DND-41 (cell line): ENCODE measurements at regions not wholly inside any gene's neighbourhood (a gene's known extent, or its start where the extent isn't known, plus 50 kb on each side); places are given as distances from the start of the nearest gene placed in this dataset.
A peak's percentile ranks its signal among the peaks of the same experiment; 100 is the strongest.

Source experiments
- ATAC-seq: fragments of 200-7000 bp; cut with Tn5 transposase; 3 replicates; pipeline ENCODE4 v1.9.1; 2021; ENCODE audit warnings: low read depth; ENCODE audit not compliant: insufficient read depth
- DNase-seq: peaks from one replicate; pipeline ENCODE4 v3.0.0-alpha.2; 2020
- H2AFZ ChIP-seq: 2 replicates; pipeline ENCODE4 v1.6.0; 2012; ENCODE audit warnings: low read depth, low read length
- H3K27ac ChIP-seq: 2 replicates; pipeline ENCODE4 v1.5.1; 2012; ENCODE audit warnings: low read length, inconsistent platforms
- H3K27me3 ChIP-seq: fragments of 200-600 bp; sonication (generic); 2 replicates; pipeline ENCODE4 v1.6.0; 2012; ENCODE audit warnings: low read length, mild to moderate bottlenecking, inconsistent platforms; ENCODE audit not compliant: insufficient read depth, poor library complexity
- H3K36me3 ChIP-seq: 2 replicates; pipeline ENCODE4 v1.5.1; 2012; ENCODE audit warnings: low read length, inconsistent platforms; ENCODE audit not compliant: insufficient read depth
- H3K4me1 ChIP-seq: 2 replicates; pipeline ENCODE4 v1.5.1; 2012; ENCODE audit warnings: mild to moderate bottlenecking, low read length; ENCODE audit not compliant: insufficient read depth
- H3K4me2 ChIP-seq: 2 replicates; pipeline ENCODE4 v1.6.0; 2012; ENCODE audit warnings: mild to moderate bottlenecking, moderate library complexity, low read length, inconsistent platforms; ENCODE audit not compliant: insufficient read depth
- H3K4me3 ChIP-seq, 2 experiments: fragments of 200-600 bp in 1 of 2; shearing (Covaris generic) in 1 of 2; 2 replicates each; pipeline ENCODE4 v1.5.1; 2012 to 2016; ENCODE audit warnings: inconsistent platforms in 2 of 2, low read length in 2 of 2, mild to moderate bottlenecking in 2 of 2, low read depth in 1 of 2, moderate library complexity in 1 of 2
- H3K79me2 ChIP-seq: 2 replicates; pipeline ENCODE4 v1.6.0; 2012; ENCODE audit warnings: low read length, inconsistent platforms; ENCODE audit not compliant: insufficient read depth
- H3K9ac ChIP-seq: 2 replicates; pipeline ENCODE4 v1.6.0; 2012; ENCODE audit warnings: low read depth, mild to moderate bottlenecking, inconsistent platforms, low read length, moderate library complexity
- H3K9me3 ChIP-seq: 2 replicates; pipeline ENCODE4 v1.5.1; 2012; ENCODE audit warnings: low read length, moderate library complexity, mild to moderate bottlenecking, inconsistent platforms; ENCODE audit not compliant: insufficient read depth, severe bottlenecking
- H4K20me1 ChIP-seq: 2 replicates; pipeline ENCODE4 v1.6.0; 2012; ENCODE audit warnings: low read length; ENCODE audit not compliant: insufficient read depth
- EZH2 ChIP-seq: IDR thresholded peaks from 3 replicates; pipeline ENCODE4 v1.6.1; 2012; ENCODE audit warnings: borderline replicate concordance, low read depth, mild to moderate bottlenecking, moderate library complexity, low read length, inconsistent platforms; ENCODE audit not compliant: severe bottlenecking
- TF ChIP-seq, protein P1 (sequence below): IDR thresholded peaks from 2 replicates; pipeline ENCODE4 v1.5.1; 2012; ENCODE audit warnings: borderline replicate concordance, low read length, moderate library complexity, mild to moderate bottlenecking; ENCODE audit not compliant: poor library complexity, severe bottlenecking; ENCODE audit errors: extremely low read depth

DNA sequence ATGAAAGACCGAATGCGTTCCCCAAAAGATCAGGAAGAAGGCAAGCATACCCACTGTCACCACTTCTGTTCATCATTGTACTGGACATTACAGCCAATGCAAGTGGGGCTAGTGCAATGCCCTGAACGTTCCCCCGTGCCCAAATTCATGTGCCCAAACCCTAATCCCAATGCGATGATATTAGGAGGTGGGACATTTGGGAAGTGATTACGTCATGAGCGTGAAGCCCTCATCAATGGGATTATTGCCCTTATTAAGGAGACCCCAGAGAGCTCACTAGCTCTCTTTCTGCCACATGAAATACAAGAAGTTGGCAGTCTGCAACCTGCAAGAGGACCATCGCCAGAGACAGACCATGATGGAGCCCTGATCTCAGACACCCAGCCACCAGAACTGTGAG is 511.4 kb upstream of the TPK1 start:
- H3K9ac ChIP-seq = no peak overlapping the region
- H3K27ac ChIP-seq = no peak overlapping the region
- no peak overlapping the region for H2AFZ ChIP-seq
- no peaks in the 10 kb centered on the region for H3K4me1 ChIP-seq
- no peaks in the 10 kb centered on the region for H3K9me3 ChIP-seq
- no peak overlapping the region for H3K4me3 ChIP-seq
- TF ChIP-seq, protein P1, sequence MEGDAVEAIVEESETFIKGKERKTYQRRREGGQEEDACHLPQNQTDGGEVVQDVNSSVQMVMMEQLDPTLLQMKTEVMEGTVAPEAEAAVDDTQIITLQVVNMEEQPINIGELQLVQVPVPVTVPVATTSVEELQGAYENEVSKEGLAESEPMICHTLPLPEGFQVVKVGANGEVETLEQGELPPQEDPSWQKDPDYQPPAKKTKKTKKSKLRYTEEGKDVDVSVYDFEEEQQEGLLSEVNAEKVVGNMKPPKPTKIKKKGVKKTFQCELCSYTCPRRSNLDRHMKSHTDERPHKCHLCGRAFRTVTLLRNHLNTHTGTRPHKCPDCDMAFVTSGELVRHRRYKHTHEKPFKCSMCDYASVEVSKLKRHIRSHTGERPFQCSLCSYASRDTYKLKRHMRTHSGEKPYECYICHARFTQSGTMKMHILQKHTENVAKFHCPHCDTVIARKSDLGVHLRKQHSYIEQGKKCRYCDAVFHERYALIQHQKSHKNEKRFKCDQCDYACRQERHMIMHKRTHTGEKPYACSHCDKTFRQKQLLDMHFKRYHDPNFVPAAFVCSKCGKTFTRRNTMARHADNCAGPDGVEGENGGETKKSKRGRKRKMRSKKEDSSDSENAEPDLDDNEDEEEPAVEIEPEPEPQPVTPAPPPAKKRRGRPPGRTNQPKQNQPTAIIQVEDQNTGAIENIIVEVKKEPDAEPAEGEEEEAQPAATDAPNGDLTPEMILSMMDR = no peak
- TF ChIP-seq EZH2 = no peak
- no peaks in the 10 kb centered on the region for H4K20me1 ChIP-seq
- H3K4me2 ChIP-seq = no peak overlapping the region
- no peaks in the 10 kb centered on the region for H3K79me2 ChIP-seq
- DNase-seq = no peak
- H3K27me3 ChIP-seq = no peaks in the 10 kb centered on the region
- H3K36me3 ChIP-seq = no peaks in the 10 kb centered on the region
- no peak for ATAC-seq

DNA sequence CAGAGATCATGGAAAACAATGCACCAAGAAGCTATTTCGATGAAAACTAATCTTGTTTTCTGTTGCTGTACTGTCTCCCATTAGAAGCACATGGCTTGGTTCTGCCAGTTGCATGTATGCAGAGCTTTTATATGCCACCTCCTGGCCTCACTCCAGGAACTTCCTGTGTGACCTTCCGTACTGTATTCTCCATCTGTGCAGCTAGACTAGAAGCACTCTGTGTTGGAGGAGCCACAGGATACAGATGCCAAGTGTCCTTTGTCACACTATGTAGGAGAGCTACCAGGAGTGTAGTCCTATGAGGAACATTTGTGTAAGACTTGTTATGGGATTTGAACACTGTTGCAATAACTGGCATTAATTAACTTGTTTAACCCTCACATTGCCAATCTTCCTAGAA is 503.5 kb upstream of the TPK1 start:
- H3K27ac ChIP-seq = no peak overlapping the region
- no peak overlapping the region for H3K4me2 ChIP-seq
- no peak overlapping the region for H3K4me3 ChIP-seq
- no peaks in the 10 kb centered on the region for H3K4me1 ChIP-seq
- H3K27me3 ChIP-seq = no peaks in the 10 kb centered on the region
- DNase-seq (no peak), ATAC-seq (no peak)
- H3K9ac ChIP-seq = no peak overlapping the region
- no peaks in the 10 kb centered on the region for H3K36me3 ChIP-seq
- no peaks in the 10 kb centered on the region for H4K20me1 ChIP-seq
- TF ChIP-seq EZH2 = no peak
- TF ChIP-seq, protein P1 = no peak
- no peak overlapping the region for H2AFZ ChIP-seq
- H3K79me2 ChIP-seq = no peaks in the 10 kb centered on the region
- no peaks in the 10 kb centered on the region for H3K9me3 ChIP-seq

DNA sequence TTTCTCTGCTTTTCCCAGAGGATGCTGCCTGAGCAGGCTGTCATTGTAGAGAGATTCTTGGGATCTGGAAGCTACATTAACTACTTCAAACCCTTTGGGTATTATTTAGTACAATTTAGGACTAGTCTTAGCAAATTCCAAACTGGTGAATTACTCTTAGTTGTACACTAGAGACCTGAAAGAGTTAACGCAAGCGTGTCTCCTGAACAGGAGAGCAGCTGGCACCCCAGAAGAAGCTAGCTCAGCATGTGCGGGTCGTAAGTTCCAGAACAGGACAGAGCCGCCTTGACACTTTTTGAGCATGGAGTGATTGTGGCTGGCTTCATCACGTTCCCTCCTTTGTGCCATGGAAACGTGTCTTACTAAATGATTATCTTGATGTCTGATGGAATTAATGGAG is 495.7 kb upstream of the TPK1 start:
- Histone ChIP-seq H3K79me2 (no peaks in the 10 kb centered on the region), H3K9ac (no peak overlapping the region), H3K9me3 (no peaks in the 10 kb centered on the region), H3K36me3 (no peaks in the 10 kb centered on the region), H3K4me1 (no peaks in the 10 kb centered on the region), H4K20me1 (no peaks in the 10 kb centered on the region), H2AFZ (no peak overlapping the region), H3K4me2 (no peak overlapping the region), H3K27me3 (no peaks in the 10 kb centered on the region), H3K27ac (no peak overlapping the region), H3K4me3 (no peak overlapping the region)
- TF ChIP-seq EZH2 = no peak
- TF ChIP-seq, protein P1 = no peak
- ATAC-seq = no peak
- DNase-seq = no peak

DNA sequence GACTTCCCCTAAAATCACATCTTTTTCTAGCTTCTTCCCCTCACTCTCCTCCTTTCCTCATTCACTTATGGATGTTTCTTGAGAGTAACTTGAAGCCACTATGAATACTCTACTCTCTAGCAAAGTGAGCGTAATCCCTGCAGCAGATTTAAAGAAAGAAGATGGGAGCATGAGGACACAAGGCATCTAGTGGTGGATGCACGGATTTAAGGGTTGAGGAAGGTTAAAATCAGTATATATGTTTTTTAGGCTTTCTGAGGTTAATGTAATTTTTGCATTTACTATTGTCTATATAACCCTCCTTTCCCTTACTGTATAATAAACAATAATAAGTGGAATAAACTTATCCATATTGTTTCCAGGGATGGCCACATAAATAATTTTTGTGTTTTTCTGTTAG is 495.2 kb upstream of the TPK1 start:
- no peak overlapping the region for H3K9ac ChIP-seq
- DNase-seq (no peak), ATAC-seq (no peak)
- TF ChIP-seq, protein P1 = no peak
- TF ChIP-seq EZH2 = no peak
- no peaks in the 10 kb centered on the region for H3K4me1 ChIP-seq
- H3K79me2 ChIP-seq = no peaks in the 10 kb centered on the region
- no peak overlapping the region for H3K27ac ChIP-seq
- H2AFZ ChIP-seq = 0 out of 2 replicates have a peak overlapping the region, but pooled peaks have one; percentile 5
- H3K27me3 ChIP-seq = no peaks in the 10 kb centered on the region
- no peaks in the 10 kb centered on the region for H3K36me3 ChIP-seq
- no peak overlapping the region for H3K4me3 ChIP-seq
- H3K9me3 ChIP-seq = no peaks in the 10 kb centered on the region
- H3K4me2 ChIP-seq = no peak overlapping the region
- no peaks in the 10 kb centered on the region for H4K20me1 ChIP-seq
